Testis (tissue), 2 donors: ENCODE measurements at regions not wholly inside any gene's neighbourhood (a gene's known extent, or its start where the extent isn't known, plus 50 kb on each side); places are given as distances from the start of the nearest gene placed in this dataset.

Experiments used
- CTCF ChIP-seq, 3 experiments: fragments of 450-650 bp in 2 of 3; fragments of 200-600 bp in 1 of 3; sonication (generic) in 1 of 3; IDR thresholded peaks; one replicate each; pipeline ENCODE4 v1.5.1; 2016 to 2019; ENCODE audit warnings: antibody characterized with exemption in 3 of 3, mild to moderate bottlenecking in 2 of 3, moderate library complexity in 1 of 3
- POLR2A ChIP-seq: fragments of 450-650 bp; IDR thresholded peaks from one replicate; pipeline ENCODE4 v1.6.1; 2017; ENCODE audit warnings: antibody characterized with exemption, mild to moderate bottlenecking, moderate library complexity

GRCh38 chr5:106080535-106080934, 1590.2 kb downstream of the EFNA5 start:
- TF ChIP-seq CTCF (IDR thresholded peaks at IDR 0.05) (no peak), POLR2A (no peak)
